PC-3 (cell line): ENCODE measurements at regions not wholly inside any gene's neighbourhood (a gene's known extent, or its start where the extent isn't known, plus 50 kb on each side); places are given as distances from the start of the nearest gene placed in this dataset.
"Not testable (repeated sequence)": the region's sequence is repeated elsewhere in the genome, so short reads cannot be mapped to it uniquely, and the experiment has no call there.

Experiments used
- EZH2 ChIP-seq: fragments of 300-600 bp; sonication (generic); IDR thresholded peaks from one replicate; pipeline ENCODE4 v1.6.1; 2017; ENCODE audit warnings: antibody characterized with exemption, mild to moderate bottlenecking, low read length; ENCODE audit not compliant: unreplicated experiment
- EZH2phosphoT487 ChIP-seq: fragments of 300-600 bp; sonication (generic); IDR thresholded peaks from 2 replicates; pipeline ENCODE4 v1.6.1; 2018; ENCODE audit warnings: mild to moderate bottlenecking, antibody characterized with exemption, low read length, borderline replicate concordance
- TF ChIP-seq, protein P1 (sequence below): fragments of 300-600 bp; sonication (generic); conservative IDR thresholded peaks from 2 replicates; pipeline ENCODE4 v1.5.1; 2017; ENCODE audit warnings: antibody characterized with exemption, low read depth, mild to moderate bottlenecking, low read length

GRCh38 chr18:14606546-14606945 is 63.1 kb upstream of the POTEC start:
- TF ChIP-seq, protein P1, sequence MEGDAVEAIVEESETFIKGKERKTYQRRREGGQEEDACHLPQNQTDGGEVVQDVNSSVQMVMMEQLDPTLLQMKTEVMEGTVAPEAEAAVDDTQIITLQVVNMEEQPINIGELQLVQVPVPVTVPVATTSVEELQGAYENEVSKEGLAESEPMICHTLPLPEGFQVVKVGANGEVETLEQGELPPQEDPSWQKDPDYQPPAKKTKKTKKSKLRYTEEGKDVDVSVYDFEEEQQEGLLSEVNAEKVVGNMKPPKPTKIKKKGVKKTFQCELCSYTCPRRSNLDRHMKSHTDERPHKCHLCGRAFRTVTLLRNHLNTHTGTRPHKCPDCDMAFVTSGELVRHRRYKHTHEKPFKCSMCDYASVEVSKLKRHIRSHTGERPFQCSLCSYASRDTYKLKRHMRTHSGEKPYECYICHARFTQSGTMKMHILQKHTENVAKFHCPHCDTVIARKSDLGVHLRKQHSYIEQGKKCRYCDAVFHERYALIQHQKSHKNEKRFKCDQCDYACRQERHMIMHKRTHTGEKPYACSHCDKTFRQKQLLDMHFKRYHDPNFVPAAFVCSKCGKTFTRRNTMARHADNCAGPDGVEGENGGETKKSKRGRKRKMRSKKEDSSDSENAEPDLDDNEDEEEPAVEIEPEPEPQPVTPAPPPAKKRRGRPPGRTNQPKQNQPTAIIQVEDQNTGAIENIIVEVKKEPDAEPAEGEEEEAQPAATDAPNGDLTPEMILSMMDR: not testable (repeated sequence)
- not testable (repeated sequence) for TF ChIP-seq EZH2, EZH2phosphoT487
